Panc1 (cell line): ENCODE measurements at regions not wholly inside any gene's neighbourhood (a gene's known extent, or its start where the extent isn't known, plus 50 kb on each side); places are given as distances from the start of the nearest gene placed in this dataset.

Experiments
- ATAC-seq: fragments of 200-7000 bp; cut with Tn5 transposase; 2 replicates; pipeline ENCODE4 v1.9.1; 2020; ENCODE audit warnings: mild to moderate bottlenecking, moderate library complexity
- BruUV-seq: library from RNA; stranded (reverse); fragments of 400-500 nt; replicated peaks from 2 replicates; lab custom pipeline; 2021; lab: Mats Ljungman, UMichigan
- CTCF ChIA-PET: fragments of 300-600 bp; sonication (Branson Sonifier 250); formaldehyde crosslinking; loops from one replicate; lab custom pipeline; 2022; ENCODE audit warnings: antibody characterized with exemption; lab: Charles Lee
- POLR2A ChIA-PET: fragments of 300-600 bp; sonication (Branson Sonifier 250); formaldehyde crosslinking; loops from one replicate; lab custom pipeline; 2022; ENCODE audit warnings: antibody characterized with exemption; lab: Charles Lee
- DNase-seq: peaks from one replicate; pipeline ENCODE4 v3.0.0-alpha.2; 2010; ENCODE audit warnings: low read depth, low spot score
- H3K27ac ChIP-seq: 2 replicates; pipeline ENCODE4 v1.5.1; 2011; ENCODE audit warnings: mild to moderate bottlenecking, low read length, inconsistent platforms
- H3K27me3 ChIP-seq: fragments of 200-500 bp; sonication (Bioruptor generic); 2 replicates; pipeline ENCODE4 v1.6.0; 2014; ENCODE audit warnings: low read length, inconsistent platforms; ENCODE audit not compliant: control insufficient read depth, insufficient read depth
- H3K36me3 ChIP-seq: fragments of 200-500 bp; sonication (Bioruptor generic); 2 replicates; pipeline ENCODE4 v1.5.1; 2014; ENCODE audit warnings: inconsistent platforms, mild to moderate bottlenecking, low read length, moderate library complexity; ENCODE audit not compliant: control insufficient read depth, insufficient read depth
- H3K4me1 ChIP-seq: 2 replicates; pipeline ENCODE4 v1.5.1; 2011; ENCODE audit warnings: inconsistent platforms, mild to moderate bottlenecking, low read length, moderate library complexity; ENCODE audit not compliant: control insufficient read depth, insufficient read depth
- H3K4me3 ChIP-seq, 2 experiments: 2 replicates each; pipeline ENCODE4 v1.5.1; 2011 to 2012; ENCODE audit warnings: low read depth in 2 of 2, low read length in 2 of 2, mild to moderate bottlenecking in 2 of 2, inconsistent platforms in 1 of 2, moderate library complexity in 1 of 2
- H3K9me3 ChIP-seq: fragments of 200-500 bp; sonication (Bioruptor generic); 2 replicates; pipeline ENCODE4 v1.5.1; 2014; ENCODE audit warnings: low read depth, mild to moderate bottlenecking, inconsistent platforms, low read length, moderate library complexity; ENCODE audit not compliant: control insufficient read depth, insufficient read depth
- CTCF ChIP-seq: fragments of 450-650 bp; IDR thresholded peaks from 2 replicates; pipeline ENCODE4 v1.5.1; 2017; ENCODE audit warnings: mild to moderate bottlenecking
- POLR2AphosphoS5 ChIP-seq: IDR thresholded peaks from 2 replicates; pipeline ENCODE4 v1.6.1; 2012; ENCODE audit warnings: mild to moderate bottlenecking, low read depth, low read length, moderate library complexity
- REST ChIP-seq, 2 experiments: IDR thresholded peaks; 2 replicates each; pipeline ENCODE4 v1.6.1; 2011 to 2012; ENCODE audit warnings: low read depth in 2 of 2, control low read depth in 1 of 2, low read length in 1 of 2, mild to moderate bottlenecking in 1 of 2, moderate library complexity in 1 of 2; ENCODE audit not compliant: insufficient read depth in 1 of 2
- SIN3A ChIP-seq: IDR thresholded peaks from 2 replicates; pipeline ENCODE4 v1.6.1; 2012; ENCODE audit warnings: low read depth, mild to moderate bottlenecking, low read length, moderate library complexity, borderline replicate concordance; ENCODE audit not compliant: insufficient read depth
- TCF7L2 ChIP-seq: IDR thresholded peaks from 2 replicates; pipeline ENCODE4 v1.6.1; 2011; ENCODE audit warnings: mild to moderate bottlenecking, low read depth, low read length, inconsistent platforms
- in situ Hi-C: cut with HindIII; loops from 2 replicates; pipeline ENCODE4 v1.10.0; 2016; ENCODE audit warnings: low sequenced_read_pairs, low pct_unique_long_range_greater_than_20kb
- intact Hi-C: fragments of 100-400 bp; cut with micrococcal nuclease; formaldehyde crosslinking; loops from one replicate; pipeline ENCODE4 v1.10.0; 2022; ENCODE audit not compliant: unreplicated experiment

- ATAC-seq, result no peak
- ChIA-PET CTCF (interaction anchor here (1.3 kb wide), 1 partner anchor 237 kb away, joined by 3 read pairs; no protein-coding TSS in a partner anchor), POLR2A (no interaction called here)
- no peak for DNase-seq
- H3K4me1 ChIP-seq, result no peaks in the 10 kb centered on the region
- intact Hi-C loops, result no loop called here
- no peaks in the 10 kb centered on the region for H3K9me3 ChIP-seq
- H3K27me3 ChIP-seq, result peaks cover 11% of the 10 kb centered on the region
- BruUV-seq, result no TSS peak
- H3K36me3 ChIP-seq, result no peaks in the 10 kb centered on the region
- no peak overlapping the region for H3K27ac ChIP-seq
- in situ Hi-C loops, result no loop called here
- TF ChIP-seq REST (IDR thresholded peaks at IDR 0.05; ENCODE audit: insufficient read depth in 1 of 2, low read depth in 2 of 2, low read length in 1 of 2) (no peak), TCF7L2 (no peak), SIN3A (no peak), POLR2AphosphoS5 (no peak), CTCF (no peak)
- no peak overlapping the region for H3K4me3 ChIP-seq
Measured at GRCh38 chr1:181187337-181188126, 99.0 kb downstream of the IER5 start.

GRCh38 chr1:181189245-181189644 lies 100.7 kb downstream of the IER5 start:
- in situ Hi-C loops, result no loop called here
- no peak overlapping the region for H3K4me3 ChIP-seq
- H3K36me3 ChIP-seq, result no peaks in the 10 kb centered on the region
- DNase-seq, result no peak
- intact Hi-C loops, result no loop called here
- ChIA-PET CTCF (interaction anchor here (0.6 to 2.2 kb wide), 3 partner anchors 12 to 236 kb away, joined by 3 to 14 read pairs (median 4); no protein-coding TSS in a partner anchor), POLR2A (no interaction called here)
- H3K27ac ChIP-seq, result no peak overlapping the region
- no peaks in the 10 kb centered on the region for H3K9me3 ChIP-seq
- no peak for ATAC-seq
- H3K27me3 ChIP-seq, result peaks cover 7% of the 10 kb centered on the region
- H3K4me1 ChIP-seq, result no peaks in the 10 kb centered on the region
- no peak for TF ChIP-seq REST (IDR thresholded peaks at IDR 0.05; ENCODE audit: insufficient read depth in 1 of 2, low read depth in 2 of 2, low read length in 1 of 2)
- TF ChIP-seq POLR2AphosphoS5, result no peak
- TF ChIP-seq CTCF, result no peak
- TF ChIP-seq SIN3A, result no peak
- no peak for TF ChIP-seq TCF7L2
- BruUV-seq, result no TSS peak
